Iris pigment epithelial cell (primary cell): ENCODE measurements at regions not wholly inside any gene's neighbourhood (a gene's known extent, or its start where the extent isn't known, plus 50 kb on each side); places are given as distances from the start of the nearest gene placed in this dataset.
A peak's percentile ranks its signal among the peaks of the same experiment; 100 is the strongest.
"Not testable (repeated sequence)": the region's sequence is repeated elsewhere in the genome, so short reads cannot be mapped to it uniquely, and the experiment has no call there.

ENCODE experiments used
- DNase-seq: peaks from one replicate; pipeline ENCODE4 v3.0.0-alpha.2; 2011; ENCODE audit warnings: low read depth

- DNase-seq = no peak
Measured at GRCh38 chr2:75324861-75325284, 125.6 kb upstream of the TACR1 start.

DNA sequence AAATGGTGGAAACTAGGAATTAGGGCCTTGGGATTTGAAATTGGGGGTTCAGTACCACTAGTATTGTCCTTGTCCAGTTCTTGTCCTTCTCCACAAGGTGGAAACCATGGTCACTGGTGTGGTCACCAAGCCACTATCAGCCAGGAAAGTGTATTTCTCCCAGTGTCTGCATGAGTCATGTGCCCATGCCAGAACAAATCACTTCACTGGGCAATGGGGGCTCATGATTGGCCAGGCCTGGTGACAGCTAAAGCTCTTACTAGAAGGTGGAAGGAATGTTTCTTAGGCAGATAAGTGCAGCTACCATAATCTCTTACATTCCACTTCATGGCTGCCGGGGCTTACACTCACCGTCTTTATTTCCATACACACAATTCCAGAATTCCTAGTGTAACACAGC, 124.8 kb upstream of the TACR1 start:
- peak; percentile 2 for DNase-seq

DNA sequence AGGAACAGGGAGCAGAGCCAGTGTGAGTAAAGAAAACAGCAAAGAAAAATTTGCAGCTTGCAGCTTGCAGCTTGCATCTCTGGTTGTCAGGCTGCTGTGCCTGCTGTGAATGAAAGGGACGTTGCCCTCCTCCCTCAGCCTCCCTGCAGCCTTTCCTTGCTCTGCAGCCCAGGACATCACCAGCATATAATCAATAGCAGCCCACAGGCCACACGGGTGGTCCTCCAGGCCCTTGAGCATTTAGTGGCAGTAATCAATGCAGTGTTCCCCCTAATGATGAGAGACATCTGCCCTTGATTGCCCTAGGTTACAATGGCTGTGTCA, 122.2 kb upstream of the TACR1 start:
- no peak for DNase-seq

- no peak for DNase-seq
Measured at GRCh38 chr2:75320898-75321598, 121.7 kb upstream of the TACR1 start.

DNA sequence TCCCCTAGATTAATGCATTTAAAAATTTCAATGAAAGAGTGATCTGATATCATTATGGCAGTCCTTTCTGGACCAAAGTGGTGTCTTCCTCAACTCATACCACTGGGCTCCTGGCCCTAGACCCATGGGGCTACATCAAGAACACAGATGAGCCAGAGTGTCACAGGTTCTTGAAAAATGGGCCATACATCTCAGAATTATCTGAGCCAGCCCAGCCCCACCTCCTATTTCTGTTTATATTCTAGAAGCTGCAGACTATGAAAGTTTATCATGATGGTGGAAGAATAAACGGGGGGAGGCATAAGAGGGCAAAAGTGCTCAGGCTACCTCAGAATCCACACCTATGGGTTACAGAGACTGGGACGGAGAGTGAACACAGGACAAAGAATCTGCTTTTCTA, 120.6 kb upstream of the TACR1 start:
- no peak for DNase-seq

- no peak for DNase-seq
Measured at GRCh38 chr2:75317802-75318201, 118.5 kb upstream of the TACR1 start.

DNA sequence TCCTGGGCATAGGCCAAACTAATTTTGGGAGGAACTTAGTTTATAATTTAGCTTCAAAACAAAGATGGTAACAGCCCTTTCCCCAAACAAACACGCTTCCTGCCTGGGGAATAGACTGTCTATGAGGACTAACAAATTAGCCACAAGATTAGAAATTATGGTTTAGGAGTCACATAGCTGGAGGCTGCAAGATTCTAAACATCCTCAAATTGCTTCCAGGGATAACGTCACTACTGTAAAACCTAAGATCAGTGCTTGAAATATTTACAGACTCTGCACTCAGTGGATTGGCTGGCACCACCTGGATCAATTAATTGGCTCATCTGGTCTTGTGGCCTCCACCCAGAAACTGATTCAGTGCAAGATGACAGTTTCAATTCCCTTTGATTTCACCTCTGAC, 118.0 kb upstream of the TACR1 start:
- DNase-seq = no peak

DNA sequence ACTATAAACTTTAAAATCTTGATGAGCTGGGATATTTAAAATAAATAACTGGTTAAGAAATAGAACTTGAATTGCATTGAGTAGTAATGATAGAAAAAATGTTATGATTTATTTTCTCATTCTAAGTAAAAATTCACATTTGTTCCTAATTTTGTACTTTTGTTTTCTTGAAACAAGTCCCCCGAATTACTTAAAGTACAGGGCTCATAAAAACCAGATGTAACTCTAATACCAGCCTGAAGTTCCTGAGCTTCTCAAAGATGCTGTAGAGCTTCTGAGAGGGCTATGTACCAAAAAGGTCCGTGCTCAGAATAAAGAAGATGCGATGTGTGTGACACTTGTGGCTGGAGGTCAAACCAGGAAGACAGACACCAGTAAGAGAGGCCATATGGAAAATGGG, 116.1 kb upstream of the TACR1 start:
- no peak for DNase-seq

DNA sequence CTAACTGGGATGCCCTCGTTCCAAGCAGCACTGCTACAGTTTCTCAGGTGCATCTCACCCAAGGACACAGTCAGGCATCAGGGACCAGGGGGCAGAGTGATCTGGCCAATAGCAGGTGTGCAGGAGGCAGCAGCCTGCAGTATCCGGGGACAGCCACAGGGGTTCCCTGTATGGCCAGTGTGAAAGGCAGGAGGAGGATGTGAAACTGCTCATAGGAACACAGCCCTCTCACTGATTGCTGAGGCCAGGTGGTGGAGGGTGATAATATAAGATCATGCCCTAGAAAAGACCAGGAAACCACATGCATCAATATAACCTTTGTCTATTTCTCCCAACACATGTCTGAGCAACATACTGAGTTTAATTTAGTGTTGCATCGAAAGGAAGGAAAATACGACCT, 112.7 kb upstream of the TACR1 start:
- DNase-seq = no peak

DNA sequence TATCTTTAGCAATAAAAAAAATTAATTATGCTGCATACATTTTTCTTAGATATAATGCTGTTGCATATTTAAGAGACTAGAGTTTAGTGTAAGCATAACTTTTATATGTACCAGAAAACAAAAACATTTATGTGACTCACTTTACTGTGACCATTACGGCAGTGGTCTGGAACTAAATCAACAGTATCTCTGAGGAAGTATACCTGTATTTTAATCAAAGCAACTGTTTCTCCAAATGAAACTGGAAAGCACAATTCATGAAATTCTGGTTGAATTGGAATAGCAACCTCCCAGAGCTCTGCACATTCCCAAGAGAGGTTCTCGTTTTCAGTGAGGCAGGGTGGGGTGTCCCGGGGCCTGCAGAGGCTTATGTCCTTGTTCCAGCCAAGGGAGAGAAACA, 112.2 kb upstream of the TACR1 start:
- DNase-seq = no peak

DNA sequence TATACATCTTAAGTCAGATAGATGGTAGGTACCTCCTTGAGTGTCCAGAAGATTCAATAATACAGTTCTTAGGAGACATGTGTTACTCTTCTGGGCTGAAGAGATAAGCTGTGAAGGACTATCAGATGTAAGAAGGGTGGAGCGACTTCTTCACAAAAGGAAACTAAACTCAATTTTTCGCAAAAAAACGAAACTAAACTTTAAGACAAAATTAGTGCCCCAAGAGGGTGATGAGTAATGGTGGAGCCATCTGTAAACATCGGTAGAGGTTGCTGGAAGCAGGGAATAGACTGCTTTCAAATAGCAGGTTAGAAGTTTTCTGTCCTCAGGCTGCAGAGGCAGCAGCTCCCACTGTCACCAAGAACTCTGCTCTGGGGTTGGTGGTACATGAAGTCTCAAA, 111.6 kb upstream of the TACR1 start:
- peak; percentile 7 for DNase-seq

DNA sequence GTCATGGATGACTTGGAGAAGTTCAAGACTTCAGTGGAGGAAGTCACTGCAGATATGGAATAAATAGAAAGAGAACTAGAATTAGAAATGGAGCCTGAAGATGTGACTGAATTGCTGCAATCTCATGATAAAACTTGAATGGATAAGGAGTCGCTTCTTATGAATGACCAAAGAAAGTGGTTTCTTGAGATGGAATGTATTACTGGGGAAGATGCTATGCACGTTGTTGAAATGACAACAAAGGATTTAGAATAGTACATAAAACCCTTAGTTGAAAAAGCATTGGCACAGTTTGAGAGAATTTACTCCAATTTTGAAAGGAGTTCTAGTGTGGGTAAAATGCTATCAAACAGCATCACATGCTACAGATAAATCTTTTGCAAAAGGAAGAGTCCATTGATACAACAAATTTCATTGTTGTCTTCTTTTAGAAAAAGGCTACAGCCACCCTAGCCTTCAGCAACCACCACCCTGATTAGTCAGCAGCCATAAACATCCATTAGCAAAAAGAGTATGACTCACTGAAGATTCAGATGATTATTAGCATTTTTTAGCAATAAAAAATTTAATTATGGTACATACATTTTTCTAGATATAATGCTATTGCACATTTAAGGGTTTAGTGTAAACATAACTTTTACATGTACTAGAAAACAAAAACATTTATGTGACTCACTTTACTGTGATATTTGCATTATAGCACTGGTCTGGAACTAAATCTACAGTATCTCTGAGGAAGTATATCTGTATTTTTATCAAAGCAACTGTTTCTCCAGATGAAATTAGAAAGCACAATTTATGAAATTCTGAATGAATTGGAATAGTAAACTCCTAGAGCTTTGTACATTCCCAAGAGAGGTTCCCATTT, 110.5 kb upstream of the TACR1 start:
- peak; percentile 19 for DNase-seq

DNA sequence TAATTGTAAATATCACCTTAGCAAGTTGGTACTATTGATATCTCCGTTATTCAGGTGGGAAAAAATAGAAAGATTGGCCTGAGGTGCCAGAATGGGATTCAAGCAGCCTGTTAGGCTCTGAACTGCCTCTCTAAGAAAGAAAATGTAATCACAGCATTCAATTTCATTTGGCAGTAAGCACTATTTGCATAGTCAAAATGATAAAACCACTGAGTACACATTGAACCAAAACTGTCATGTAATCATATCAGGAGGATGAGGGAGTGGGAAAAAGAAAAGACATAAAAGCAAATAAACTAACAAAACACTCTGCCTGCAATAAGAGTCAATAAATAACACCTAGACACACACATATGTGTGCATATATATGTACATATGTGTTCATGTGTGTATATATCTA, 103.9 kb upstream of the TACR1 start:
- DNase-seq = no peak

DNA sequence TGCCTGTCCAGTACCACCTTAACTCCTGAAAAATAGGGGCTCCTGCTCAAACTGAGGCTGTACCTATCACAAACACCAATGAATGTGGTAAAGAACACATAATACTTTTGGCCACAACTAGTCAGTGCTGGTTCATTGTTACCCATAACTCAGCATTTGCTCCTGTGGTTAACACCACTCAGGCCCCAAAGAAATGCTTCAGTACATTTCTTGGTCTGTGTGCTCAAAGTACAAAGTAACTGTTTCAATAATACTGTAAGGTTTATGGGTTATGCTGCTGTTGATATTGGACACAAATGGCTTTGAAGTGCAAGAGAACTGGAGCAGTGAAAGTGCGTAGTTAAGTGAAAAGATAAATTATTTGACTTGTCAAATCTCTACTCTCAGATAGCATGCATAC, 95.0 kb upstream of the TACR1 start:
- no peak for DNase-seq

GRCh38 chr2:75292826-75293225, 93.5 kb upstream of the TACR1 start:
- DNase-seq = peak; percentile 59

DNA sequence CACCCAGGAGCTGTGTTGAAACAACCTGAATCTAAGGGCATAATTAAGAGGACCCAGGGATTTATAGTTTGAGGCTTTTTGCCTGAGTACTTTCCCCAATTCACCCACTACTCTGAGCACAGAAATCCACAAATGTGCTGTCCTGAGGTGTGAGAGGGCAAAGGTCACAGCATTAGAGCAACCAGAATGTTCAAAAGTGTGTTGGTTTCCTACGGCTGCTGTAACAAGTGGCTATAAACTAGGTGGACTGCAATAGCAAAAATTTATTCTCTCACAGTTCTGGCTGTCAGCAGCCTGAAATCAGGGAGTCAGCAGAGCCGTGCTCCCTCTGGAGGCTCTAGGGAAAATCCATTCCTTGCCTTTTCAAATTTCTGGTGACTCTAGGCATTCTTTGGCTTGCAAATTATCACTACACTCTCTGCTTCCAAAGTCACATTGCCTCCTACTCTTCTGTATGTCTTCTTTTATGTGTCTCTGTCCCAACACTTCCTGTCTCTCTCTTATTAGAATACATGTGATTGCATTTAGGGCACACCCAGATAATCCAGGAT, 91.4 kb upstream of the TACR1 start:
- DNase-seq = no peak

- DNase-seq = no peak
Measured at GRCh38 chr2:75289771-75290170, 90.5 kb upstream of the TACR1 start.

GRCh38 chr2:75289178-75289577, 89.9 kb upstream of the TACR1 start:
- DNase-seq = not testable (repeated sequence)

- no peak for DNase-seq
Measured at GRCh38 chr2:75288760-75289159, 89.4 kb upstream of the TACR1 start.

GRCh38 chr2:75287624-75288316, 88.5 kb upstream of the TACR1 start:
- no peak for DNase-seq

DNA sequence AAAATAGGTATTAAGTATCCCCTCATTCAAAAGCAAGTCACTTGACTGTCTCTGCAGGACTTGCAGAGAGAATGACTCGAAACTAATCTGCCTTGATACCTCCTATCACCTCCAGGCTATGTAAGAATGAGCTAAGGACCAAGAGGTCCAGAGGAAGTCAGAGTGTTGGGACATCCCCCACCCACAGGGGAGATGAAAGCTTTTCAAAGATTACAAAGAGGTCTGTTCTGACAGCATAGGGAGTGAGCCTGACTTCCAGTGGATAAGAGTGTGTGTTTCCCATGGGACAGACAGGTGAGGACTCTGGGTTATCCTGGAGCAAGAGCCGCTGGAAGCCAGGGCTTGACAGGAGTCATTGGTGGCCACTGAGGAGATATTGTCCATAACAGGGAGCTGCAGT, 85.0 kb upstream of the TACR1 start:
- no peak for DNase-seq

- no peak for DNase-seq
Measured at GRCh38 chr2:75278821-75279379, 79.6 kb upstream of the TACR1 start.

GRCh38 chr2:75278314-75278713, 79.0 kb upstream of the TACR1 start:
- DNase-seq = no peak
